GM19035 (cell line): ENCODE measurements at regions not wholly inside any gene's neighbourhood (a gene's known extent, or its start where the extent isn't known, plus 50 kb on each side); places are given as distances from the start of the nearest gene placed in this dataset.

Experiments used
- ATAC-seq: cut with Tn5 transposase; IDR thresholded peaks from one replicate; pipeline ENCODE4 v1.9.1; 2021; ENCODE audit not compliant: unreplicated experiment

DNA sequence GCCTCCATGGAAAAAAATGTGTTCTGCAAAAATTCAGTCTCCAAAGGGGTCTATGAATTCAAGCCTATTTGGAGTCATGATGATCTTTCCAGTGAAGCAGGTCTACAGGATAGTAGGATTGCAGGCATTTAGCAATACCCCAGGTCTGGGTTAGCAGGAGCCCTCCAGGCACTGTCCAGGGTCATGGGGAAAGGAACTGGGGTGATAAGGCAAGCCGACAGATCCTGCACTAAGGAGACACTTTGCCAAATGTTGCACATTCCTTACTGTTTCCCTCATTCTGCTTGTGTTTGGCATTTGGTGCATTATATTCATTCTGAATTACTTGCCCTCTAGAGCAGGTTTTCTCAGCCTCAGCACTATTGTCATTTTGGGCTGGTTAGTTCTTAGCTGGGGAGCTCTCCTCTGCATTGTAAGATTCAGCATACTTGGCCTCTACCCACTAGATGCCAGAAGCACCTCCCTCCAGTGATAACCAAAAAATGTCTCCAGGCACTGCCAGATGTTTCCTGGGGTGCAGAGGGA is 333.3 kb upstream of the PLXNA2 start:
- ATAC-seq = no peak

DNA sequence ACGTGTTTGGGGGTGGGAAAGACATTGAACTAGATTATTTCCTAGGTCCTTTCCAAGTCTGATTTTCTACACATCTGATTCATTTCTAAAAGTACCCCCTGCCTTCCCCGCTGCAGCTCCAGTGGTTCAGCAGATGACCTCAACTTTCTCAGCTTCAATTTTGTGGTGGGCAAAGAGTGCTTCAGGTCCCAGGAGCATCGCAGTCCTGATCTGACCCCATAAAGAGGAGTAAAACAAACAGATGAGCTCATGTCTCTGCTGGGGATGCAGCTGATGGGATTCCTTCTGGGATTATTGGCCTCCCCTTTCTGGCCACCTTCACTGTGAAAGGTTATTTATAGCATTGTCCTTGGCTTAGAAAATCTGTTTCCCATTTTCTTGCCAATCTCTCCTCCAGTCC is 337.0 kb upstream of the PLXNA2 start:
- ATAC-seq = no peak

DNA sequence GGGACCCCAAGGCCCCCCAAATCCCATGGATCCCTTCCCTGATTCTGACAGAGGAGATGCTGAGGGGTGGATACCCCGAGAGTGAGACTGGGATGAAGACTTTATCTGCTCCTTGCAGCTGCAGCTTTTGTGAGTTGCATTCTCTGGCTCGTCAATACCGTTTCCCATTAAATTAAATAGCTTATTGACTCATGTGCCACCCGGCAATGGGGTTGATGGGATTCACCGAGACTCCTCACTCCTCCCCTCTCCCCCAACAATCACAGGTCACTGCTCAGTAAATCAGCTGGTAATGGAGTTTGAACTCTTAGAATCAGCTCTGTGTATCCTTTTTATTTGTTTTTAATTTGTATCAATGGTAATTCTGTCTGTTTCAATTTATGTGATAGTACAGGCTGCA is 337.5 kb upstream of the PLXNA2 start:
- no peak for ATAC-seq

DNA sequence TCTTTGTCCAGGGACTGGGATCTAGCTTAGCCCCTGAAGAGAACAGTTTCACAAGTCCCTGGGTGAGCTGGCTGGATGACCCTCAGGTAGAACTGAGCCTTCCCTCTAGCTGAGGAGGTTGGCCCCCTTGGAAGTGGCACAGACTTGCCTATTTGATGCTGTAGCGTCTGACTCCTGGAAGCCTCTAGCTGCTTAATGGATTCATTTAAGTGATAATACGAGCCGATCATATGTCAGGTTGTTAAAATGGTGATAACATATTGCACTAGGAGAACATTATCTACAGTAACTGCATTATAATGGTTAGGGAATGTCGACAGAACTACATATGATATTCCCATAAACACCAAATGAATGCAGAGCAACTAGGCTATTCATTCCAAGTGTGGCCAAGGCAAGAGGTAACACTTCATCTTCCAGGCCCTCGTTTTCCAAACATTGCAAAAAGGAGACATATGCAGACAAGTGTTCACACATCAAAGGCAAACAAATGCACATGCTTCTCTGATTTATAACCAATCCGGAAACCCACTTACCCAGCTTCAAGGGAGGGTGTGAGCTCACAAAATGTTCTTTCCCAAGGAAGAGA is 340.1 kb upstream of the PLXNA2 start:
- ATAC-seq = no peak

DNA sequence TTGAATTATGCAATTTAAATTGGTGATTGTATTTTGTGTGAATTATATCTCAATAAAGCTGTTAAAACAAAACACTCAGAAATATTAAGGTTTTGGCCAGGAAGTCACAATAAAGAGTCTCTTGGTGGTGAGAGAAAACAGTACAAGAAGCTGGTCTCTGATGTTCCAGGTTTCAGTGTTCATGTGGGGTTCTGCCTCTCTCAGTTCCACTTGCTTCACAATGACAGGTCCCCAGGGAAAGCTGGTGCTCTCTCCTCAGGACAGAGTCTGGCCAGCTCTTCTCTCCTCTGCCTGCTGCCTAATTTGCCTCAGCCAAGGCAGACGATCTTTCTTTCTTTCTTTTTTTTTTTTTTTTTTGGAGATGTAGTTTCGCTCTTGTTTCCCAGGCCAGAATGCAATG is 342.9 kb upstream of the PLXNA2 start:
- peak; percentile 75 for ATAC-seq

DNA sequence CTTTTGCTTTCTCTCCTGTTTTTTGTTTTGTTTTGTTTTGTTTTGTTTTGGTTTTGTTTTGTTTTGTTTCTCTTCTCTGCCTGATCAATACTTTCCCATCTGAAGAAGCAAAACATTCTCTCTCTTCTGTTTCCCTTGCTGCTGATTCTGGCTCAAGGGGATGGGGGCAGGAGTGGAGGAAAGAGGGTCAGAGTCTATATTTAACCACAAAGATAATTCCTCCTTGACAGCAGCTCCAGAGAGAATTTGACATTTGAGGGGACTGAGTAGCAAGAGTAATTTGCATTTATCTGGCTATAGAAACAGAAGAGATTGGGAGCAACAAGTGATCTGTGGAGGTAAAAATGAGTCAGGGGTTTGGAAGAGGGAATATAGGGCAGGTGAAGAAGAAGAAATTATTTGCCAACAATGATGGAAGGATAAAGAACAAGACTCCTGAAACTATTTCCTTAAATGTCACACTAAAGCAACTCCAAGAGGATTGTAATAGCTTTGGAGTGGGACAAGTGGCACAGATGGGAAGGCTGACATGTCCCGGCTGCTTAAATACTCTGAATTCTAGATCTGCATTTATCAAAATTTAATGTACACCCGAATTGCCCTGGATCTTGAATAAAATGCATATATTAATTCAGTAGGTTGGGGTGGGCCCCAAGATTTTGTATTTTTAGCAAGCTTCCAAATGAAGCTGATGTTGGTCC is 349.3 kb upstream of the PLXNA2 start:
- ATAC-seq = no peak

DNA sequence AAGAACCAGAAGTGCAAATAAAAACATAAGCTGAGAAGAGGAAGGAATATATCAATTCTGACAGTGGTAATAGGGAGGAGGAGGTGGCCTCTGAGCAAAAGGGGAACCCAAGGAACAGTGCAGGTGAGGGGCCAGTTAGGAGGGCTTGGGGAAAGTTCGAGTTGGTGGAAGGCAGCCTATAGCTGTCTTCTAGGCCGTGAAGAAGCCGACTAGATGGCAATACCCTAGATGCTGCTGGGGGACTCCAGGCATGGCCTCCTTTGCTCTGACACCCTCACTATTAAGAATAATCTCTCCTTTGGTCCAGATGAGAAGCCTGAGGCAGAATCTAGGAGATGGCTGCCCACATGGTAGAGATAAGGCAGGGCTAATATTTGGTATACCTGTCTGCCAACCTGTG is 351.1 kb upstream of the PLXNA2 start:
- ATAC-seq = no peak

DNA sequence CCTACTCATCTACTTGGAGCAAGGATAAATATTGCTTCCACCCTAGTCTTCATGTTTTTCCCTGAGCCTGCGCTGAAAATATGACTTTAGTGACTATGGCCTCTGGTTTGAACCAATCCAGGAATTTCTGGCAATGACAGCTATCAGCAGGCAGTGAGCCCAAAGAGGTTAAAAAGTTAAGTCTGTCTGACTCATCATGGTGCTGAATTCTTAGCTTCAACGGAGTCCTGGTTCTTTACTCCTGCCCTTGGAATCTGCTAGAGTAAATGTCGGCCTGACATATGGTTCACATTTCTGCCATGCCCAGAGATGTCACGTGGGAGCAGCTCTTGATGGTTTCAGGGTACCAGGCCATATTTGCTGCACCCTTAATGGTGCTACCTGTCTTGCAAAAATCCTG is 351.6 kb upstream of the PLXNA2 start:
- no peak for ATAC-seq

DNA sequence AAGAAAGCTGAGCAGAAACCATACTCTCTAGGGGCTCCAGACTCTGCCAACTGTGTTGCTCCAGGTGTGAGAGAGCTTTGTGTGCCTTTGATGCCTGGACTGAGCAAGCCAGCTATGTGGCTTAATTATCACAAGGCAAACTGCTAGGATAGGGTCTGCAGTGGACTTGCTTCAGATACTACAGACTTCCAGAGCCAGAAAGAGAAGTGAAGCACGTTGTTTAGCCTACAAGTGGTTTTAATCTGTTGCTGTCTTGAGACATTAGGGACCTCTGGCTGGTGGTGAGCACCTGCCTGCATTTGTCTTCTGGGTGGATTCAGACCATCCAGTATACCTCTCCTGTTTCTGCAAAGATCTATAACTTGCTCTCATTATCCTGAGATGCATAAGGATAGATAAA is 353.4 kb upstream of the PLXNA2 start:
- no peak for ATAC-seq

DNA sequence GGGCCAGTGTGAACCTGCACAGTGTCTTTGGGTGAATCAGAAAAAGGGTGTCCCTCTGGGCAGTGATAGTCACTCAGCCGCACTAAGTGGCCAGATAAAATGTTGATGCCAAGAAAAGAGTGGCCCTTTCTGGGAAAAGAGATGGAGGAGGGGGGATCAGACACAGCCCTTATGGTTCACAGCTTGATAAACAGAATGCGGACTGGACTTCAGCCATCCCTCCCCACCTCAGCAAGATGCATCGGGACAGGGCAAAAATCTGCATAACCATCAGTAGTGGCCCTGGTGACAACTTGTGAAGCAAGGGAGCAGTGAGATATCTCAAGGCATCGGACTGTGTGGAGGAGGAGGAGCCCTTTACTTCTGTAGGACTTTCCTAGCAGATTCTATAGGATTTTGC is 353.8 kb upstream of the PLXNA2 start:
- no peak for ATAC-seq

DNA sequence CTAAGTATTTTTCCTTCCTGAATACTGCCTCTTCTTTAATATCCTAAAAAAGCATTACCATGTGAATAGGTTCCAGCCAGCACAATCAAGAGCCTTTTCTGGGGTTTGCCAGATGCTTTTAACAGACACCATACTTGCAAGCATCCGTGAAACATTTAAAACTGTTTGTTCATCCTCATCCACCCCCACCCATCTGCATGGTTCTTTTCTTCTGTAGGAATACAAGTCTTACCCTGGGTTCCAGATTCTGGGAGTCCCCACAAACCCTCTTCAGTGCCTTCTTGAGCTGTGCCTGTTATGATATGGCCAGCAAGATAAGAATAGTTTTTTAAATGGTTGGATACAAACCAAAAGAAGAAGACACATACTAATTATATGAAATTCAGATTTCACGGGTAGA is 354.9 kb upstream of the PLXNA2 start:
- ATAC-seq = no peak

DNA sequence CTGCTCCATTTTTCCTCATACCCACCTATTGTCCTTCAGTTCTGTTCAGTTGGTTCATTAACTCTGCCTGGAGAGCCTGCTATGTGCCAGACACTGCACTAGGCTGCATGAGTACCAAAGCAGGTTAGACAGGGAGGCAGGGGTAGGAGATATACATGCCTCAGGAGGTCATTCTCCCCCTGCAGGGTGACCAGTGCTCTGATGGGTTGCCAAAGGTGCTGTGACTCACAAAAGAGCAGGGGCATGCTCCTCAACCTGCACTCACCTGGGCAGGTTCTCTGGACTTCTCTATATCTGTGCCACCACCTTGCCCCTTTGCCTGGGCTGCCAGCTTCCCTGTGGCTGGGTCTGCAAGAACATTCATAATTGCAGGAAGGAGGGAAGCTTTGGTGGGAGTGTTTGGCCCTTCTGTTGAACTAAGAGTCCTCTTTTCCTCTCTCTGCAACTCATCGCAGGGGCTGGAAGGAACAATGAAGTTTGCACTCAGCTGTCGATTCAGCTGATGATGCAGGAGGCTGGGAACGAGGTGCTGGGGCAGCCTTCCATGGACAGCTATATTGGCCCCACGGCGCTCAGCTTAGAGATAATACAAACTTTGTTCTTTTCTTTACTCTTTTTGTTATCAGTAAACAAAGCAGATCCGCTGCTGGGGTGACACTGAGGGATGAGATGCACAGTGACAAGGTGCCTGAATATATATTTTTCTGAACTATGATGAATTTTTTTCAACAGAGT is 356.4 kb upstream of the PLXNA2 start:
- no peak for ATAC-seq

DNA sequence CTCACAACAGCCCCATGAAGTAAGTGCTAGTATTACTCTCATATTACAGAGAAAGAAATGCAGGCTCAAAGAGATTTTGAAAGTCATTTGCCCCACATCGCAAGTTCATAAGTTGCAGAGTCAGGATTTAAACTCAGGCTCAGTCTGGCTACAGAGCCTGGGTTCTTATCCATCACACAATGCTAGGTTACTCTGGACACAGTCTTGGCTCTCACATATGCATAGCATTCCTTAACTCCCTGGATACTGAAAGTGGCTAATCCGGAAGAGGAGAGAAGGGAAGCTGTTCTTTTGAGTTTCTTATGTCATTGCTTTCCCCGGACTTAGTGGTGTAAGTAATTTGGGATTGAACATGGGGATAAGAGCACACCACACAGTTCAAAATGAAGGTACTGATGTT is 357.4 kb upstream of the PLXNA2 start:
- no peak for ATAC-seq

DNA sequence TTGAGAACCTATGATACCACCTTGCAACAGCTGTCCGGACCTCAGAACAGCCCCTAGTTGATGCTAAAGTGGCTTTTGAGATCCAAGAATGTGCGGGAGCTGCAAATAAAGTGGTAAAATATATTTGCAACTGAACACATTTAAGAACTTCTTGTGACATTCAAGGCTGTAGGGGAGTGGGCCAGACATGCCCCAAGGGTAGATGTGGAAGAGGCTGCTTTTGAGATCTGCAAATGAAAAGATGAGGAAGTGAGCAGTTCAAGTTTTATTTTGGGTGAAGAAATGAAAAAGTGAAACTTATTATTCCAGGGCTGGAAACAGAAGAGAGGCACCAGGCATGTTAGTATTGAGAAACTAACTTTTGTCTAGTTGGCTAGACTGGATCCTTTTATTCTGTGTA is 359.5 kb upstream of the PLXNA2 start:
- no peak for ATAC-seq

DNA sequence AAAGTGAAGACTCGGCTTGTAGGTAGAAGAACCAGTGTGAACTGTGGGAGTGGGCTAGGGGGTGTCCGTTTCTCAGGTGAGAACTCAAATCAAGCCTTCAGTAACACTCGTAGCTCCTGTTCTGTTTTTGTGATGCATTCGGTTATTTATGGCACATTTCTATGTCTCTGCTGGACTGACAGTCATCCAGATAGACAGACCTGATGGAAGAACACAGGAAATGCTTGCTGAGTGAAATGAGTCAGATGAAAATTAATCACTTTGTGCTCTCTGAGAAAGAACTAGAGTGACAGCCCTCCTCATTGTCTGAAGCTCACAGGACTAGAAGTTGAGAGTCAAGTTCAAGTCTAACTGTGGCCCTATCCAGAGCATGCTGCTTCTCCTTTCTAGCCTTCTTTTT is 360.1 kb upstream of the PLXNA2 start:
- peak; percentile 95 for ATAC-seq

DNA sequence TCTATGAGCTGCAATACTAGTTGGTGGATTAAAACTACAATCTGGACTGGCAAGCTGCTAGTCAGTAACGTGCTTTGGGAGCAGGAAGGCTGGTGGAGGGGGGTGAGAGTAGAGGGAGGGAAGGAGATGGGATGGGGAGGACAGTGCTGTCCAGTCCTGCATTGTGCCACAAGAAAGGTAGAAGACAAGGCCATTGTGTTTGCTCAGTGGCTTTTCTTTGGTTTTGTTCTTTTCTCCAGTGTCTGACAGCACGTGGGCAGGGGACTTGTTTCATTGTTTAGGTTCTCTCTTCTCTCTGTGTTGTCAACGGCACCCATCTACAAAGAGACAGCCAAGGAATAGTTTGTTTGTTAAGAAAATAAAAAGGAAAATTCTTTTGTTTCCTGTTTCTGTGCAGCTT is 362.8 kb upstream of the PLXNA2 start:
- ATAC-seq = no peak

DNA sequence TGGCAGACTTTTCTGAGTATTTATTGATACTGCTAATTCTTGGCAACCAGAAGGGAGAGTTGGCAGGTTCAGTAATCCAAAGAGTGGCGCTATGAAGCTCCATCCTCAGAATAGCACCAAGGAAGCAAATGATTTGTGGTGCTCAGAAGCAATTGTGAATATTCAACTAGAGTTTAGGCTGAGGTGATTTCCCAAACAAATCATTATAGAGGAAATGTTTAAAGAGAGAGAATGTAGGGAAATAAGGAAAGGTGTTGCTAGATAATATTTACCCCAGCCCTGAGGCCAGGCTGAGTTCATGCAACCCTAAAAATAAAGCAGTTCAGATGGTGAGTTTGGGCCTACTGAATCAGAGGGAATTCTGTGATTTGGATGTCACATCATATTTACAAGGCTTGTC is 363.4 kb upstream of the PLXNA2 start:
- ATAC-seq = no peak

DNA sequence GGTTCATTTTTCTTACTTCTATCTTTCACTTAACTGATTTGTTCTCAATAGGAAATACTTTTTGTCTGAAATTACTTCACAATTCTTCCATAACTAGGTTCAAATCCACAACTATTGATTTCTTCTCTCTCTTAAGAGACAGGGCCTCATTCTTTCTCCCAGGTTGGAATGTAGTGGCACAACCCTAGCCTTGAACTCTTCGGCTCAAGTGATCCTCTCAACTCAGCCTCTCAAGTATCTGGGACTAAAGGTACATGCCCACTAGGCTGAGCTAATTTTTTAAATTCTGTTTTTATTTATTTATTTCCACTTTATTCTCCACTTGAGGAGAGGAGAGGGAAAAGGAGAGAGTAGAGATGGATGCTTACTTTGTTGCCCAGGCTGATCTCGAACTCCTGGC is 370.4 kb upstream of the PLXNA2 start:
- ATAC-seq = no peak

DNA sequence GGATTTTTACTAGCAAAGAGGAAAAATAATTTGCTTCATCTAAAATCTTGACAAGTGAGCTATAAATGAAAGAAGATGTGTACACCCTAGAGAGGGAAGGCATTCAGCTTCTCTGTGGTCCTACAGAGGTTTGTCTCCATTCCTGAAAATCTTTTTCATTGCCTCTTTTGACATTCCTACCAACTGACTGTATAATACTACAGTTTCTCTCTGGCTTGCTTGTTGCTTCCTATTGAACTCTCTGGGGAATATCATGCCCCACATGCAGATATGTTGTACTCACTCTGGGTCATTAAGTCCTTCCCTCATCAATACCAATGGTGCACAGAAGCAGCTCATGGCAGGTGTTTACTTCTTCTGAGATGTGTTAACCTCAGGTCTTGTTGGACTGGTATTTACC is 371.2 kb upstream of the PLXNA2 start:
- ATAC-seq = no peak

DNA sequence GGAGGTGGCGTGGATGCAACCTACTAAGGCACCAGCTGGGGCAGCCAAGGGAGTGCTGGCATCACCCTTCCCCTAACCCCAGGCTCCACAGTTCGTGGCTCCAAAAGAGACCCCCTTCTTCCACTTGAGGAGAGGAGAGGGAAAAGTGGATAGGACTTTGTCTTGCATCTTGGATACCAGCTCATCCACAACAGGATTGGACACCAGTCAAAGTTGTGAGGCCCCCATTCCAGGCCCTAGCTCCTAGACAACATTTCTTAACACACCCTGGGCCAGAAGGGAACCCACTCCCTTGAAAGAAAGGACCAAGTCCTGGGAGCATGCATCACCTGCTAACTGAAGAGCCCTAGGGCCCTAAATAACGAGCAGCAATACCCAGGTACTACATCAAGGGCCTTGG is 372.6 kb upstream of the PLXNA2 start:
- no peak for ATAC-seq

DNA sequence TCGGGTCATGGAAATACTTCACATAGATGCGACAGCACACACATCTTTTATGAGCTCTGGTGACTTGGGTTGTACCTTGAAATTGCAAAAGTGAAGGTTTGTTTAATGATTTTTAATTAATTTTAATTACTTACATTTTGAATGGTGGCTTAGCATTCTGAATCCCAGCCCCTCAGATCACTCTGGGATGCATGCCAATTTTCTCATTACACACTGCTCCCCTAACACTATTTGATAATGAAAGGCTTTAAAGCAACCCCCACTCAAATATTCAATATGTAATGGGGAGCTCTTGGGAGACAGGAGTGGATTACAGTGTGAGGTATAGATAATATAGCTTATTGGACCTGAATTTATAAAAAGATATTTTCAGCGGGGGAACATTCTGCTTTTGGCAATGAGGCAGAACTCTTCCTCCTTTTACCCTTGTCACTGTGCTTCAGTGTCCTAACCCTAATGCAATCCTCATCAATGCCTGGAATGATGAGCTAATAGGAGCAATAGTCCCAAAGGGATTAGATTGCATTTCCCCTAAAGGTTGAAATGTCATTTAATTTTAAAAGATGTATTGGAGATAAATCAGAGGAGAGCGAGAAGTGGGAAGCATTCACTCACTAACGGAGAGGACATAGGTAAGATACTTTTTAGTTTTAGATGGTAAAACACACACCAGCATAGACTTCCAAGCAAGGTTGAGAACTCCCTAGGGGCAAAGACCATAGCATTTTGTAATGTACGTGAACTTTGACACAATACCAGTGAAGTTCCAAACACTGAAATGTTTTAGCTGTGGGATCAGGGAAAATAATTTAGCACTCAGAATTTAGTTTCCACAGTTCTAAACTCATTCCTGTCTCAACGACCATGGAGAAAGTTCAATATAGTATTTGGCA is 384.1 kb upstream of the PLXNA2 start:
- ATAC-seq = no peak
